ENCODE measurements at regions not wholly inside any gene's neighbourhood (a gene's known extent, or its start where the extent isn't known, plus 50 kb on each side); places are given as distances from the start of the nearest gene placed in this dataset.
"Not testable (repeated sequence)": the region's sequence is repeated elsewhere in the genome, so short reads cannot be mapped to it uniquely, and the experiment has no call there.

GRCh38 chr3:27040674-27041073 is 328.5 kb downstream of the NEK10 start:
- no peak for TF ChIP-seq EZH2phosphoT487 (IDR thresholded peaks at IDR 0.05; ENCODE audit: borderline replicate concordance, low read length)
- TF ChIP-seq CTCF (IDR thresholded peaks at IDR 0.05; ENCODE audit: low read depth, low read length, poor library complexity, severe bottlenecking) = no peak
- no peak overlapping the region for H3K27ac ChIP-seq (ENCODE audit: low read depth, low read length)
- H3K9me2 ChIP-seq (replicated peaks; ENCODE audit: control insufficient read depth, low read length) = no peaks in the 10 kb centered on the region
- no peaks in the 10 kb centered on the region for H4K20me1 ChIP-seq (ENCODE audit: control insufficient read depth, insufficient read depth, low read depth, low read length)
- no peaks in the 10 kb centered on the region for H3K79me2 ChIP-seq (ENCODE audit: control insufficient read depth, low read length)
- H3K4me1 ChIP-seq (ENCODE audit: control insufficient read depth, low read length) = no peaks in the 10 kb centered on the region
- H3K4me2 ChIP-seq (ENCODE audit: low read length) = no peak overlapping the region
- no peak overlapping the region for H3K4me3 ChIP-seq (ENCODE audit: low read length)
- H3K9me3 ChIP-seq (ENCODE audit: control insufficient read depth, insufficient read depth, low read length) = no peaks in the 10 kb centered on the region
- H3K36me3 ChIP-seq (ENCODE audit: control insufficient read depth, low read length) = no peaks in the 10 kb centered on the region
- H3F3A ChIP-seq (ENCODE audit: control insufficient read depth, insufficient read depth) = no peaks in the 10 kb centered on the region
- no peaks in the 10 kb centered on the region for H3K27me3 ChIP-seq (ENCODE audit: control insufficient read depth, low read length)

- H3K4me2 ChIP-seq (ENCODE audit: low read length); H4K20me1 ChIP-seq (ENCODE audit: control insufficient read depth, insufficient read depth, low read depth, low read length); H3K9me3 ChIP-seq (ENCODE audit: control insufficient read depth, insufficient read depth, low read length); H3K4me3 ChIP-seq (ENCODE audit: low read length); H3K4me1 ChIP-seq (ENCODE audit: control insufficient read depth, low read length); H3K27me3 ChIP-seq (ENCODE audit: control insufficient read depth, low read length); H3K9me2 ChIP-seq (replicated peaks; ENCODE audit: control insufficient read depth, low read length); H3K79me2 ChIP-seq (ENCODE audit: control insufficient read depth, low read length); H3F3A ChIP-seq (ENCODE audit: control insufficient read depth, insufficient read depth); H3K36me3 ChIP-seq (ENCODE audit: control insufficient read depth, low read length); H3K27ac ChIP-seq (ENCODE audit: low read depth, low read length): not testable (repeated sequence)
Observed at GRCh38 chr3:27042541-27042940, 326.6 kb downstream of the NEK10 start.

GRCh38 chr3:27043328-27043955 is 325.7 kb downstream of the NEK10 start:
- no peaks in the 10 kb centered on the region for H3K36me3 ChIP-seq (ENCODE audit: control insufficient read depth, low read length)
- H3K4me2 ChIP-seq (ENCODE audit: low read length) = no peak overlapping the region
- H3K4me3 ChIP-seq (ENCODE audit: low read length) = no peak overlapping the region
- H3K9me2 ChIP-seq (replicated peaks; ENCODE audit: control insufficient read depth, low read length) = no peaks in the 10 kb centered on the region
- no peaks in the 10 kb centered on the region for H3K4me1 ChIP-seq (ENCODE audit: control insufficient read depth, low read length)
- H3K9me3 ChIP-seq (ENCODE audit: control insufficient read depth, insufficient read depth, low read length) = no peaks in the 10 kb centered on the region
- H4K20me1 ChIP-seq (ENCODE audit: control insufficient read depth, insufficient read depth, low read depth, low read length) = no peaks in the 10 kb centered on the region
- H3K27ac ChIP-seq (ENCODE audit: low read depth, low read length) = no peak overlapping the region
- no peaks in the 10 kb centered on the region for H3K79me2 ChIP-seq (ENCODE audit: control insufficient read depth, low read length)
- H3F3A ChIP-seq (ENCODE audit: control insufficient read depth, insufficient read depth) = no peaks in the 10 kb centered on the region
- TF ChIP-seq CTCF (IDR thresholded peaks at IDR 0.05; ENCODE audit: low read depth, low read length, poor library complexity, severe bottlenecking) = no peak
- no peak for TF ChIP-seq EZH2phosphoT487 (IDR thresholded peaks at IDR 0.05; ENCODE audit: borderline replicate concordance, low read length)
- H3K27me3 ChIP-seq (ENCODE audit: control insufficient read depth, low read length) = no peaks in the 10 kb centered on the region

GRCh38 chr3:27044931-27045481 is 324.2 kb downstream of the NEK10 start:
- Histone ChIP-seq H3K79me2 (ENCODE audit: control insufficient read depth, low read length) (no peaks in the 10 kb centered on the region), H3K9me2 (replicated peaks; ENCODE audit: control insufficient read depth, low read length) (no peaks in the 10 kb centered on the region), H3K36me3 (ENCODE audit: control insufficient read depth, low read length) (no peaks in the 10 kb centered on the region), H3K4me2 (ENCODE audit: low read length) (no peak overlapping the region), H3K9me3 (ENCODE audit: control insufficient read depth, insufficient read depth, low read length) (no peaks in the 10 kb centered on the region), H3K27ac (ENCODE audit: low read depth, low read length) (no peak overlapping the region), H3K27me3 (ENCODE audit: control insufficient read depth, low read length) (no peaks in the 10 kb centered on the region), H3K4me1 (ENCODE audit: control insufficient read depth, low read length) (no peaks in the 10 kb centered on the region), H4K20me1 (ENCODE audit: control insufficient read depth, insufficient read depth, low read depth, low read length) (no peaks in the 10 kb centered on the region), H3F3A (ENCODE audit: control insufficient read depth, insufficient read depth) (no peaks in the 10 kb centered on the region), H3K4me3 (ENCODE audit: low read length) (no peak overlapping the region)
- no peak for TF ChIP-seq CTCF (IDR thresholded peaks at IDR 0.05; ENCODE audit: low read depth, low read length, poor library complexity, severe bottlenecking)
- no peak for TF ChIP-seq EZH2phosphoT487 (IDR thresholded peaks at IDR 0.05; ENCODE audit: borderline replicate concordance, low read length)

Data from DOHH2 (cell line).